HCEC 1CT (cell line): ENCODE measurements at regions not wholly inside any gene's neighbourhood (a gene's known extent, or its start where the extent isn't known, plus 50 kb on each side); places are given as distances from the start of the nearest gene placed in this dataset.
"Not testable (repeated sequence)": the region's sequence is repeated elsewhere in the genome, so short reads cannot be mapped to it uniquely, and the experiment has no call there.

Source experiments
- DNase-seq: peaks from one replicate; pipeline ENCODE4 v3.0.0-alpha.2; 2017

- DNase-seq, result no peak
These were observed 305.2 kb downstream of the RAB38 start for GRCh38 chr11:87870086-87870485.

- no peak for DNase-seq
These were observed 308.3 kb downstream of the RAB38 start for GRCh38 chr11:87866951-87867350.

- no peak for DNase-seq
These were observed 314.2 kb downstream of the RAB38 start for GRCh38 chr11:87861030-87861429.

- DNase-seq, result no peak
These were observed 315.6 kb downstream of the RAB38 start for GRCh38 chr11:87859636-87860035.

GRCh38 chr11:87851827-87852226 is 323.4 kb downstream of the RAB38 start:
- DNase-seq, result no peak

GRCh38 chr11:87851234-87851633 is 324.0 kb downstream of the RAB38 start:
- no peak for DNase-seq

- DNase-seq, result no peak
These were observed 326.0 kb downstream of the RAB38 start for GRCh38 chr11:87849216-87849615.

GRCh38 chr11:87840786-87841185 is 334.5 kb downstream of the RAB38 start:
- no peak for DNase-seq

GRCh38 chr11:87832211-87832610 is 343.0 kb downstream of the RAB38 start:
- DNase-seq, result no peak

- DNase-seq, result no peak
These were observed 355.2 kb downstream of the RAB38 start for GRCh38 chr11:87820011-87820410.

- no peak for DNase-seq
These were observed 356.1 kb downstream of the RAB38 start for GRCh38 chr11:87819151-87819550.

GRCh38 chr11:87812571-87813365 is 362.5 kb downstream of the RAB38 start:
- DNase-seq, result no peak

GRCh38 chr11:87810486-87810885 is 364.8 kb downstream of the RAB38 start:
- no peak for DNase-seq

GRCh38 chr11:87809256-87809655 is 366.0 kb downstream of the RAB38 start:
- no peak for DNase-seq

- no peak for DNase-seq
These were observed 371.1 kb downstream of the RAB38 start for GRCh38 chr11:87804176-87804575.

GRCh38 chr11:87803748-87804147 is 371.5 kb downstream of the RAB38 start:
- DNase-seq, result no peak

GRCh38 chr11:87784862-87785261 is 390.4 kb downstream of the RAB38 start:
- not testable (repeated sequence) for DNase-seq

GRCh38 chr11:87780068-87780413 is 395.2 kb downstream of the RAB38 start:
- DNase-seq, result no peak

- no peak for DNase-seq
These were observed 395.8 kb downstream of the RAB38 start for GRCh38 chr11:87779276-87780067.

GRCh38 chr11:87778357-87778756 is 396.9 kb downstream of the RAB38 start:
- no peak for DNase-seq

GRCh38 chr11:87775036-87775435 is 400.2 kb downstream of the RAB38 start:
- no peak for DNase-seq

GRCh38 chr11:87769661-87770060 is 405.6 kb downstream of the RAB38 start:
- no peak for DNase-seq

GRCh38 chr11:87767615-87768014 is 407.6 kb downstream of the RAB38 start:
- DNase-seq, result no peak

GRCh38 chr11:87764075-87764474 is 411.2 kb downstream of the RAB38 start:
- not testable (repeated sequence) for DNase-seq
